K562 (cell line): ENCODE measurements at regions not wholly inside any gene's neighbourhood (a gene's known extent, or its start where the extent isn't known, plus 50 kb on each side); places are given as distances from the start of the nearest gene placed in this dataset.

Source experiments
- ATAC-seq: fragments of 200-7000 bp; cut with Tn5 transposase; 3 replicates; pipeline ENCODE4 v1.9.1; 2020; ENCODE audit warnings: moderate library complexity
- BruUV-seq: library from RNA; stranded (reverse); fragments of 400-500 nt; replicated peaks from 2 replicates; lab custom pipeline; 2021; lab: Mats Ljungman, UMichigan
- CTCF ChIA-PET: fragments of 300-600 bp; formaldehyde crosslinking; extraction: SDS; loops from one replicate; lab custom pipeline; 2021; ENCODE audit warnings: low intra/inter-chr PET ratio; lab: Yijun Ruan, JAX
- POLR2A ChIA-PET: fragments of 300-600, 350-650 bp; sonication (Branson Sonifier 250); formaldehyde crosslinking; extraction: SDS; loops from one replicate; lab custom pipeline; 2021; ENCODE audit warnings: antibody characterized with exemption, inconsistent platforms; lab: Yijun Ruan, JAX
- DNase-seq, 4 experiments: peaks; one replicate each; pipeline versions ENCODE4 v3.0.0 to v3.0.0-alpha.2; 2011 to 2018; ENCODE audit warnings: low spot score in 3 of 4, mixed read lengths in 3 of 4; ENCODE audit errors: extremely low read depth in 1 of 4
- FAIRE-seq: peaks from 2 replicates; lab custom pipeline; 2011; peaks lifted over from hg19 to GRCh38; lab: Jason Lieb, UNC
- H2AFZ ChIP-seq: 2 replicates; pipeline ENCODE4 v1.6.0; 2011; ENCODE audit warnings: low read depth, low read length, control low read depth, inconsistent platforms
- H3K27ac ChIP-seq: fragments of 200-600 bp; 3 replicates; pipeline ENCODE4 v1.8.0; 2011; ENCODE audit warnings: low read depth, mild to moderate bottlenecking, control low read depth, inconsistent platforms, low read length, moderate library complexity, mixed read lengths; ENCODE audit errors: extremely low read depth
- H3K27me3 ChIP-seq, 2 experiments: fragments of 300-600 bp in 1 of 2; 2 replicates in 1 of 2; 3 replicates in 1 of 2; pipeline versions ENCODE4 v1.6.0 to v1.8.0; 2011; ENCODE audit warnings: inconsistent platforms in 2 of 2, low read length in 2 of 2, mild to moderate bottlenecking in 1 of 2, mixed read lengths in 1 of 2, moderate library complexity in 1 of 2; ENCODE audit not compliant: control insufficient read depth in 2 of 2, insufficient read depth in 2 of 2
- H3K36me3 ChIP-seq: fragments of 300-600 bp; 3 replicates; pipeline ENCODE4 v1.8.0; 2011; ENCODE audit warnings: mild to moderate bottlenecking, low read length, inconsistent platforms; ENCODE audit not compliant: control insufficient read depth, insufficient read depth
- H3K4me1 ChIP-seq, 2 experiments: fragments of 200-600 bp in 1 of 2; replicated peaks in 1 of 2; 2 replicates in 1 of 2; 3 replicates in 1 of 2; pipeline versions ENCODE4 v1.5.1 to v1.8.0; 2011; ENCODE audit warnings: inconsistent platforms in 2 of 2, low read length in 2 of 2, mild to moderate bottlenecking in 1 of 2, mixed read lengths in 1 of 2, moderate library complexity in 1 of 2; ENCODE audit not compliant: control insufficient read depth in 2 of 2, insufficient read depth in 2 of 2
- H3K4me2 ChIP-seq: 2 replicates; pipeline ENCODE4 v1.6.1; 2011; ENCODE audit warnings: low read length, control low read depth, inconsistent platforms, mixed read lengths; ENCODE audit not compliant: insufficient read depth
- H3K4me3 ChIP-seq: fragments of 200-600 bp; sonication (generic), shearing (Covaris generic); 2 replicates; pipeline ENCODE4 v1.5.1; 2016; ENCODE audit warnings: control low read depth, inconsistent platforms
- H3K79me2 ChIP-seq: fragments of 200-600 bp; 3 replicates; pipeline ENCODE4 v1.8.0; 2011; ENCODE audit warnings: low read length, inconsistent platforms; ENCODE audit not compliant: control insufficient read depth, insufficient read depth
- H3K9ac ChIP-seq, 2 experiments: 2 replicates each; pipeline versions ENCODE4 v1.6.0 to v1.6.1; 2011; ENCODE audit warnings: low read depth in 2 of 2, low read length in 2 of 2, control low read depth in 1 of 2, inconsistent platforms in 1 of 2, mild to moderate bottlenecking in 1 of 2, mixed read lengths in 1 of 2; ENCODE audit not compliant: insufficient read depth in 1 of 2
- H3K9me1 ChIP-seq: one replicate; pipeline ENCODE4 v1.6.0; 2011; ENCODE audit warnings: inconsistent platforms, mild to moderate bottlenecking, low read length, moderate library complexity; ENCODE audit not compliant: control insufficient read depth, insufficient read depth
- H3K9me3 ChIP-seq: replicated peaks from 2 replicates; pipeline ENCODE4 v1.5.1; 2011; ENCODE audit warnings: low read depth, low read length, inconsistent platforms; ENCODE audit not compliant: control insufficient read depth, insufficient read depth
- H4K20me1 ChIP-seq: replicated peaks from 2 replicates; pipeline ENCODE4 v1.6.1; 2011; ENCODE audit warnings: low read length, inconsistent platforms, mixed read lengths; ENCODE audit not compliant: control insufficient read depth, insufficient read depth
- GABPB1 ChIP-seq: sonication (generic); formaldehyde crosslinking; IDR thresholded peaks from 2 replicates; pipeline ENCODE4 v1.8.0; 2022; ENCODE audit warnings: mild to moderate bottlenecking, missing genetic modification reagents
- NFYB ChIP-seq: IDR thresholded peaks from 2 replicates; pipeline ENCODE4 v1.6.1; 2011; ENCODE audit warnings: mild to moderate bottlenecking, moderate library complexity; ENCODE audit not compliant: insufficient read length; ENCODE audit errors: extremely low read depth
- PRPF4 ChIP-seq: fragments of 200-400 bp; formaldehyde crosslinking; IDR thresholded peaks from one replicate; pipeline ENCODE4 v1.6.1; 2017; ENCODE audit warnings: low read length, low read depth, mild to moderate bottlenecking; ENCODE audit not compliant: insufficient read depth, poor library complexity, severe bottlenecking
- PYGO2 ChIP-seq: fragments of 450-650 bp; IDR thresholded peaks from 2 replicates; pipeline ENCODE4 v1.6.1; 2016; ENCODE audit warnings: mild to moderate bottlenecking, missing genetic modification characterization, moderate library complexity, missing compliant biosample characterization
- SP1 ChIP-seq: sonication (generic); formaldehyde crosslinking; IDR thresholded peaks from 2 replicates; pipeline ENCODE4 v1.8.1; 2022; ENCODE audit warnings: mild to moderate bottlenecking, missing genetic modification reagents
- ZNF143 ChIP-seq: sonication (generic); formaldehyde crosslinking; IDR thresholded peaks from 2 replicates; pipeline ENCODE4 v1.9.0; 2022; ENCODE audit warnings: mild to moderate bottlenecking, missing genetic modification reagents
- ZNF239 ChIP-seq: fragments of 250-450 bp; sonication (Bioruptor Pico); IDR thresholded peaks from 2 replicates; pipeline ENCODE4 v1.4.0; 2020; ENCODE audit warnings: mild to moderate bottlenecking
- ZNF668 ChIP-seq: fragments of 250-450 bp; sonication (Bioruptor Pico); IDR thresholded peaks from 2 replicates; pipeline ENCODE4 v1.8.0; 2022; ENCODE audit warnings: mild to moderate bottlenecking, inconsistent platforms
- WGBS: fragments of 100-300 bp; shearing (Covaris generic); methylation state at CpG from one replicate; pipeline ENCODE4 v1.1.6; 2016; ENCODE audit warnings: low coverage, mixed read lengths; ENCODE audit not compliant: insufficient coverage; ENCODE audit errors: missing lambda C conversion rate; 5-methylcytosine and 5-hydroxymethylcytosine counted together
- in situ Hi-C: fragments of 300-500 bp; cut with MboI; formaldehyde crosslinking; loops from 4 replicates; pipeline ENCODE4 v1.15.0; 2018; ENCODE audit warnings: inconsistent platforms, mixed read lengths
- intact Hi-C: fragments of 100-400 bp; cut with micrococcal nuclease; formaldehyde crosslinking; loops from 2 replicates; pipeline ENCODE4 v1.14.2; 2022
- TF ChIP-seq, protein P1 (sequence below): sonication (generic); formaldehyde crosslinking; IDR thresholded peaks from 2 replicates; pipeline ENCODE4 v1.5.0; 2020; ENCODE audit warnings: missing genetic modification reagents
- TF ChIP-seq, protein P2 (sequence below), 3 experiments: IDR thresholded peaks in 2 of 3; conservative IDR thresholded peaks in 1 of 3; 2 replicates each; pipeline ENCODE4 v1.5.1; 2011 to 2012; ENCODE audit warnings: low read length in 3 of 3, mild to moderate bottlenecking in 3 of 3, control low read depth in 2 of 3, improper control_type of control experiment in 1 of 3, inconsistent platforms in 1 of 3, low read depth in 1 of 3, mixed read lengths in 1 of 3, moderate library complexity in 1 of 3; ENCODE audit not compliant: insufficient read depth in 2 of 3
- TF ChIP-seq, protein P3 (sequence below): fragments of 450-650 bp; formaldehyde crosslinking; IDR thresholded peaks from 2 replicates; pipeline ENCODE4 v1.4.0; 2020; ENCODE audit warnings: mild to moderate bottlenecking, mixed read lengths

DNA sequence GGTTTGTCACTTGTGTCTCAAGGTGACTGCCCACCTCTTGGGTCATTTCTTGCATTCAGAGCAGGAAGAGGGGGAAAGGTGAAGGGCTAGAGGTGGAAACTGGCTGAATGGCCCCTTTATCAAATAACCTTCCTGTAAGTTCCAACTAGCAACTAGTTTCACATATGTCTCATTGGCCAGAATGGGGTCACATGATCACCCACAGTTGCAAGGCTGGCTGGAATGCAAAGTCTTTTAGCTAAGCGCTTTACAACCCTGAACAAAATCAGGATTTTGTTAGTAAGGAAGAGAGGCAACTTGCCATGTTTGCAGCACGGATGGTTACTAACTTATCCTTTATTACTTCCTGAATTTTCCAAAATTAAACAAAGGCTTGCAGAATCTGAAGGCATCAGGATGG is 156.3 kb downstream of the EMX2 start:
- Histone ChIP-seq H4K20me1 (no peaks in the 10 kb centered on the region), H3K9me3 (no peaks in the 10 kb centered on the region), H3K36me3 (no peaks in the 10 kb centered on the region), H3K4me1 (no peaks in the 10 kb centered on the region), H3K4me3 (no peak overlapping the region), H3K79me2 (no peaks in the 10 kb centered on the region), H2AFZ (no peak overlapping the region), H3K9ac (no peak overlapping the region), H3K27ac (no peak overlapping the region), H3K27me3 (no peaks in the 10 kb centered on the region; a peak in 2 of 5 replicates), H3K4me2 (no peak overlapping the region), H3K9me1 (no peaks in the 10 kb centered on the region)
- no TSS peak for BruUV-seq
- no peak for DNase-seq
- FAIRE-seq = no peak
- ChIA-PET CTCF (no interaction called here), POLR2A (no interaction called here)
- intact Hi-C loops = no loop called here
- in situ Hi-C loops = no loop called here
- WGBS = 0% methylated on average over 2 of the region's 2 CpGs
- no peak for ATAC-seq
- TF ChIP-seq ZNF239 = no peak
- no peak for TF ChIP-seq PRPF4
- TF ChIP-seq PYGO2 (tag) = no peak
- no peak for TF ChIP-seq GABPB1 (CRISPR knock-in tag)
- TF ChIP-seq ZNF143 (CRISPR knock-in tag) = no peak
- peak; percentile 36 for TF ChIP-seq NFYB
- TF ChIP-seq, protein P1, sequence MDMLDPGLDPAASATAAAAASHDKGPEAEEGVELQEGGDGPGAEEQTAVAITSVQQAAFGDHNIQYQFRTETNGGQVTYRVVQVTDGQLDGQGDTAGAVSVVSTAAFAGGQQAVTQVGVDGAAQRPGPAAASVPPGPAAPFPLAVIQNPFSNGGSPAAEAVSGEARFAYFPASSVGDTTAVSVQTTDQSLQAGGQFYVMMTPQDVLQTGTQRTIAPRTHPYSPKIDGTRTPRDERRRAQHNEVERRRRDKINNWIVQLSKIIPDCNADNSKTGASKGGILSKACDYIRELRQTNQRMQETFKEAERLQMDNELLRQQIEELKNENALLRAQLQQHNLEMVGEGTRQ = peak; percentile 26; the same call in 1 of the 2 replicates
- no peak for TF ChIP-seq SP1 (CRISPR knock-in tag)
- no peak for TF ChIP-seq ZNF668
- TF ChIP-seq, protein P2, sequence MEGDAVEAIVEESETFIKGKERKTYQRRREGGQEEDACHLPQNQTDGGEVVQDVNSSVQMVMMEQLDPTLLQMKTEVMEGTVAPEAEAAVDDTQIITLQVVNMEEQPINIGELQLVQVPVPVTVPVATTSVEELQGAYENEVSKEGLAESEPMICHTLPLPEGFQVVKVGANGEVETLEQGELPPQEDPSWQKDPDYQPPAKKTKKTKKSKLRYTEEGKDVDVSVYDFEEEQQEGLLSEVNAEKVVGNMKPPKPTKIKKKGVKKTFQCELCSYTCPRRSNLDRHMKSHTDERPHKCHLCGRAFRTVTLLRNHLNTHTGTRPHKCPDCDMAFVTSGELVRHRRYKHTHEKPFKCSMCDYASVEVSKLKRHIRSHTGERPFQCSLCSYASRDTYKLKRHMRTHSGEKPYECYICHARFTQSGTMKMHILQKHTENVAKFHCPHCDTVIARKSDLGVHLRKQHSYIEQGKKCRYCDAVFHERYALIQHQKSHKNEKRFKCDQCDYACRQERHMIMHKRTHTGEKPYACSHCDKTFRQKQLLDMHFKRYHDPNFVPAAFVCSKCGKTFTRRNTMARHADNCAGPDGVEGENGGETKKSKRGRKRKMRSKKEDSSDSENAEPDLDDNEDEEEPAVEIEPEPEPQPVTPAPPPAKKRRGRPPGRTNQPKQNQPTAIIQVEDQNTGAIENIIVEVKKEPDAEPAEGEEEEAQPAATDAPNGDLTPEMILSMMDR (IDR thresholded peaks at IDR 0.05 in 2 of 3, conservative IDR thresholded peaks at IDR 0.05 in 1 of 3; ENCODE audit: insufficient read depth in 2 of 3, low read depth in 1 of 3, low read length in 3 of 3) = no peak
- TF ChIP-seq, protein P3, sequence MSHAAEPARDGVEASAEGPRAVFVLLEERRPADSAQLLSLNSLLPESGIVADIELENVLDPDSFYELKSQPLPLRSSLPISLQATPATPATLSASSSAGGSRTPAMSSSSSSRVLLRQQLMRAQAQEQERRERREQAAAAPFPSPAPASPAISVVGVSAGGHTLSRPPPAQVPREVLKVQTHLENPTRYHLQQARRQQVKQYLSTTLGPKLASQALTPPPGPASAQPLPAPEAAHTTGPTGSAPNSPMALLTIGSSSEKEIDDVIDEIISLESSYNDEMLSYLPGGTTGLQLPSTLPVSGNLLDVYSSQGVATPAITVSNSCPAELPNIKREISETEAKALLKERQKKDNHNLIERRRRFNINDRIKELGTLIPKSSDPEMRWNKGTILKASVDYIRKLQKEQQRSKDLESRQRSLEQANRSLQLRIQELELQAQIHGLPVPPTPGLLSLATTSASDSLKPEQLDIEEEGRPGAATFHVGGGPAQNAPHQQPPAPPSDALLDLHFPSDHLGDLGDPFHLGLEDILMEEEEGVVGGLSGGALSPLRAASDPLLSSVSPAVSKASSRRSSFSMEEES (CRISPR knock-in tag) = peak; percentile 75
